Prostate gland (tissue), 2 donors: ENCODE measurements at regions not wholly inside any gene's neighbourhood (a gene's known extent, or its start where the extent isn't known, plus 50 kb on each side); places are given as distances from the start of the nearest gene placed in this dataset.

Experiments used
- DNase-seq: peaks from one replicate; pipeline ENCODE4 v3.0.0-alpha.2; 2019; ENCODE audit warnings: low spot score
- H3K27ac ChIP-seq, 2 donors: fragments of 200-600 bp; sonication (generic); 2 replicates each; pipeline ENCODE4 v1.5.1; 2017 to 2019
- H3K27me3 ChIP-seq: fragments of 200-600 bp; sonication (generic); replicated peaks from 2 replicates; pipeline ENCODE4 v1.5.1; 2019; ENCODE audit not compliant: insufficient read depth
- H3K36me3 ChIP-seq, 2 donors: fragments of 200-600 bp; sonication (generic); 1 replicate in 1 of 2; 2 replicates in 1 of 2; pipeline versions ENCODE4 v1.5.1 to v1.8.1; 2017 to 2019
- H3K4me1 ChIP-seq: fragments of 200-600 bp; sonication (generic); replicated peaks from 2 replicates; pipeline ENCODE4 v1.5.1; 2019
- H3K4me3 ChIP-seq, 2 donors: fragments of 200-600 bp; sonication (generic); 2 replicates each; pipeline ENCODE4 v1.5.1; 2017 to 2019
- H3K9me3 ChIP-seq: fragments of 200-600 bp; sonication (generic); 2 replicates; pipeline ENCODE4 v1.5.1; 2017
- POLR2A ChIP-seq: fragments of 450-650 bp; IDR thresholded peaks from one replicate; pipeline ENCODE4 v1.6.1; 2016; ENCODE audit warnings: antibody characterized with exemption, mild to moderate bottlenecking
- POLR2AphosphoS5 ChIP-seq: sonication (generic); formaldehyde crosslinking; IDR thresholded peaks from one replicate; pipeline ENCODE4 v1.6.1; 2017; ENCODE audit warnings: antibody characterized with exemption
- whole genome bisulfite sequencing: methylation state at CpG from one replicate; pipeline ENCODE4 v1.1.5; 2018; 5-methylcytosine and 5-hydroxymethylcytosine counted together
- intact Hi-C: fragments of 100-400 bp; cut with DNase I; formaldehyde crosslinking; loops from one replicate; pipeline ENCODE4 v1.14.2; 2022
- TF ChIP-seq, protein P1 (sequence below), 4 experiments: fragments of 200-600 bp in 2 of 4; fragments of 450-650 bp in 2 of 4; sonication (generic) in 2 of 4; IDR thresholded peaks; 1 replicate in 3 of 4; 2 replicates in 1 of 4; pipeline ENCODE4 v1.5.1; 2016 to 2019; ENCODE audit warnings: antibody characterized with exemption in 4 of 4, mild to moderate bottlenecking in 2 of 4, moderate library complexity in 2 of 4

DNA sequence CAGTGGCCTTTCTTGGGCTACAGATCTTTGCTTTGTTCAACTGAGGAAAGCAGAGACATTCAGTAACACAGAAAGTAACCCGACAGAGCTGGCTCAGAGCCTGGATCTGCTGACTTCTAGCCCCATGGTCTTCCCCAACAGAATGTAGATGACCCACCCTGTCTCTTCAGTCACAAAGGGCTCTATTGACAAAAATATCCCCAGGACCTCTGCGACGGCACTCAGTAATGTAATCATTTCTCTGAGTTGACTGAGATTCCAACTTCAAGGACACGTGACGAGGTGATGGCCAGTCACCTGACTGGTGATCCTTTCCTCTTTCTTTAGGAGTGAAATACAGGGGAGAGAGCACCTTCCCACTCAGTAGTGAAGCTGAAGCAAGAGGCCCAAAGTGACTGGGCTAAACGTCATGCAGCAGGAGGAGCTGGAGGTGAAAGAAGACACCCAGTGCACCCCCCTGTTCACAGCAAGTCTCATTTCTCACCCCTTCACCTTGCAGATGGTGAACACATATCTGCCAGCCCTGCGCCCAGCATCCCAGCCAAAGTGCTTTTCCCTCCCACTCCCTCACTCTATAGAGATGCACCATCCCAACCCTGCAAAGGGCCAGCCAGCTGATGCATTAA is 179.2 kb upstream of the EGLN3 start:
- intact Hi-C loops, result no loop called here
- TF ChIP-seq POLR2A, result no peak
- TF ChIP-seq, protein P1, sequence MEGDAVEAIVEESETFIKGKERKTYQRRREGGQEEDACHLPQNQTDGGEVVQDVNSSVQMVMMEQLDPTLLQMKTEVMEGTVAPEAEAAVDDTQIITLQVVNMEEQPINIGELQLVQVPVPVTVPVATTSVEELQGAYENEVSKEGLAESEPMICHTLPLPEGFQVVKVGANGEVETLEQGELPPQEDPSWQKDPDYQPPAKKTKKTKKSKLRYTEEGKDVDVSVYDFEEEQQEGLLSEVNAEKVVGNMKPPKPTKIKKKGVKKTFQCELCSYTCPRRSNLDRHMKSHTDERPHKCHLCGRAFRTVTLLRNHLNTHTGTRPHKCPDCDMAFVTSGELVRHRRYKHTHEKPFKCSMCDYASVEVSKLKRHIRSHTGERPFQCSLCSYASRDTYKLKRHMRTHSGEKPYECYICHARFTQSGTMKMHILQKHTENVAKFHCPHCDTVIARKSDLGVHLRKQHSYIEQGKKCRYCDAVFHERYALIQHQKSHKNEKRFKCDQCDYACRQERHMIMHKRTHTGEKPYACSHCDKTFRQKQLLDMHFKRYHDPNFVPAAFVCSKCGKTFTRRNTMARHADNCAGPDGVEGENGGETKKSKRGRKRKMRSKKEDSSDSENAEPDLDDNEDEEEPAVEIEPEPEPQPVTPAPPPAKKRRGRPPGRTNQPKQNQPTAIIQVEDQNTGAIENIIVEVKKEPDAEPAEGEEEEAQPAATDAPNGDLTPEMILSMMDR (IDR thresholded peaks at IDR 0.05), result no peak
- no peak for TF ChIP-seq POLR2AphosphoS5
- H3K9me3 ChIP-seq, result no peaks in the 10 kb centered on the region
- no peaks in the 10 kb centered on the region for H3K27me3 ChIP-seq
- H3K4me1 ChIP-seq, result no peaks in the 10 kb centered on the region
- no peaks in the 10 kb centered on the region for H3K36me3 ChIP-seq
- no peak for DNase-seq
- H3K4me3 ChIP-seq, result no peak overlapping the region
- H3K27ac ChIP-seq, result no peak overlapping the region
- 93% methylated on average over 7 of the region's 7 CpGs for WGBS

DNA sequence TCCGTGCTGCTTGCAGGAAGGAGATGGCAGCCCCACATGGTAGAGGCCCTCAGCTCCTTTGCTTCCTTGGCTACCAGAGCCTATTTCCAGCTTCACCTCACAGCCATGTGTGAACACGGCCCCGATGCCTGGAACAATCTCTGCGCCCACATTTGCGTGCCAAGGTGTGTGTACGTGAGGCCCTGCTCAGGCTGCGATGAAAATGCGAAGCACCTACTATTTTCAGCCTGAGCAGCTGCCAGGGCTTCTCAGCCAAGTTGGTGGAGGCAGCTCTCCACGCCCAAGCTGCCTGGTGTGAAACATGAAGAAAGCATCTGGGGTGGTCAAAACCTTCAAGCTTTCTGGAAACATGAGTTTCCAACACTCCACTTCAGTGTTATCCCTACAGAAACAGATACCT is 177.8 kb upstream of the EGLN3 start:
- no peaks in the 10 kb centered on the region for H3K36me3 ChIP-seq
- no peaks in the 10 kb centered on the region for H3K27me3 ChIP-seq
- WGBS, result 97% methylated on average over 9 of the region's 9 CpGs
- H3K9me3 ChIP-seq, result no peaks in the 10 kb centered on the region
- intact Hi-C loops, result no loop called here
- no peak for DNase-seq
- no peaks in the 10 kb centered on the region for H3K4me1 ChIP-seq
- no peak overlapping the region for H3K27ac ChIP-seq
- no peak for TF ChIP-seq POLR2AphosphoS5
- no peak for TF ChIP-seq POLR2A
- TF ChIP-seq, protein P1 (IDR thresholded peaks at IDR 0.05), result no peak
- H3K4me3 ChIP-seq, result no peak overlapping the region

DNA sequence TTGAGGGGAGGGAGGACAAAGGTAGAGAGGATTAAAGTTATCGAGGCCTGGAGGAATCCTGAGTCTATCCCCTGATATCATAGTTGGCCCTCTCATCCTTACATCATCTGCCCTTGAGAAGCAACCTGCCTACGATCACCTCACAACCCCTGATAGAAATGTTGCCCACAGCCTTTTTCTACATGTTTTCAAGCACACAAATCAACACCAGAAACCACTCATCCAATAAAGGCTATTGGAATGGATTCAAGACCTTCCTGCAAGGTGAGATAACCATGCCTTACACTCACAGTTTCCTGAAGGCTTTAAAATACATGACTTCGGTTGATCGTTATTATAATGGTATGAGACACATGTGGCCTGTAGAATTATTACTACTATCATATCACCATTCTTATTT is 175.7 kb upstream of the EGLN3 start:
- H3K36me3 ChIP-seq, result no peaks in the 10 kb centered on the region
- H3K4me1 ChIP-seq, result no peaks in the 10 kb centered on the region
- H3K9me3 ChIP-seq, result no peaks in the 10 kb centered on the region
- H3K4me3 ChIP-seq, result no peak overlapping the region
- intact Hi-C loops, result no loop called here
- WGBS, result 90% methylated on average over 4 of the region's 4 CpGs
- no peak overlapping the region for H3K27ac ChIP-seq
- DNase-seq, result no peak
- no peaks in the 10 kb centered on the region for H3K27me3 ChIP-seq
- TF ChIP-seq, protein P1 (IDR thresholded peaks at IDR 0.05), result no peak
- TF ChIP-seq POLR2A (no peak), POLR2AphosphoS5 (no peak)

GRCh38 chr14:34124585-34124984 is 173.7 kb upstream of the EGLN3 start:
- DNase-seq, result no peak
- 75% methylated on average over 4 of the region's 4 CpGs for WGBS

DNA sequence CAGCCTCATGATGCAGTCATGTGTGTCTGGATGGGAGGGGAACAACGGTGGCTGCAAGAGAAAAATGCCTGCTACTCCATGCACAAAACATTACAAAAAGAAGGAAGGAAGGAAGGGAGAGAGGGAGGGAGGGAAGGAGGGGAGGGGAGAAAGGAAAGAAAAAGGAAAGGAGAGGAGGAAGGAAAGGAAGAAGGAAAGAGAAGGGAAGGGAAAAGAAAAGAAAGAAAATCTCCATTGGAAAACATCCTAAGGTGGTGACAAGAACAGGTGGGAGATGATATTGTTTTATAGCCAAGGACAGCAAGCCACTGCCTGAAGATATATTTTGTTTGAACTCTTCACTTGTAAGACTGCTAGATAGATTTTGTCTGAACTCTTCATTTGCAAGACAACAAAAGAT is 171.8 kb upstream of the EGLN3 start:
- H3K4me3 ChIP-seq, result no peak overlapping the region
- intact Hi-C loops, result no loop called here
- H3K9me3 ChIP-seq, result no peaks in the 10 kb centered on the region
- no peak for DNase-seq
- 64% methylated on average over 1 of the region's 1 CpG for WGBS
- no peaks in the 10 kb centered on the region for H3K36me3 ChIP-seq
- no peaks in the 10 kb centered on the region for H3K27me3 ChIP-seq
- TF ChIP-seq, protein P1 (IDR thresholded peaks at IDR 0.05), result no peak
- TF ChIP-seq POLR2A (no peak), POLR2AphosphoS5 (no peak)
- H3K4me1 ChIP-seq, result no peaks in the 10 kb centered on the region
- no peak overlapping the region for H3K27ac ChIP-seq

More at GRCh38 chr14:34124585-34124984, 173.7 kb upstream of the EGLN3 start:
- intact Hi-C loops, result no loop called here
- H3K36me3 ChIP-seq, result no peaks in the 10 kb centered on the region
- no peaks in the 10 kb centered on the region for H3K9me3 ChIP-seq
- H3K4me3 ChIP-seq, result no peak overlapping the region
- TF ChIP-seq POLR2A (no peak), POLR2AphosphoS5 (no peak)
- TF ChIP-seq, protein P1 (IDR thresholded peaks at IDR 0.05), result no peak
- no peaks in the 10 kb centered on the region for H3K4me1 ChIP-seq
- H3K27ac ChIP-seq, result no peak overlapping the region
- no peaks in the 10 kb centered on the region for H3K27me3 ChIP-seq
